Inflammatory macrophage (primary cell): ENCODE measurements at regions not wholly inside any gene's neighbourhood (a gene's known extent, or its start where the extent isn't known, plus 50 kb on each side); places are given as distances from the start of the nearest gene placed in this dataset.
A peak's percentile ranks its signal among the peaks of the same experiment; 100 is the strongest.
"Not testable (repeated sequence)": the region's sequence is repeated elsewhere in the genome, so short reads cannot be mapped to it uniquely, and the experiment has no call there.

ENCODE experiments used
- DNase-seq, 2 donors: peaks; one replicate each; pipeline ENCODE4 v3.0.0-alpha.2; 2020 to 2022

DNA sequence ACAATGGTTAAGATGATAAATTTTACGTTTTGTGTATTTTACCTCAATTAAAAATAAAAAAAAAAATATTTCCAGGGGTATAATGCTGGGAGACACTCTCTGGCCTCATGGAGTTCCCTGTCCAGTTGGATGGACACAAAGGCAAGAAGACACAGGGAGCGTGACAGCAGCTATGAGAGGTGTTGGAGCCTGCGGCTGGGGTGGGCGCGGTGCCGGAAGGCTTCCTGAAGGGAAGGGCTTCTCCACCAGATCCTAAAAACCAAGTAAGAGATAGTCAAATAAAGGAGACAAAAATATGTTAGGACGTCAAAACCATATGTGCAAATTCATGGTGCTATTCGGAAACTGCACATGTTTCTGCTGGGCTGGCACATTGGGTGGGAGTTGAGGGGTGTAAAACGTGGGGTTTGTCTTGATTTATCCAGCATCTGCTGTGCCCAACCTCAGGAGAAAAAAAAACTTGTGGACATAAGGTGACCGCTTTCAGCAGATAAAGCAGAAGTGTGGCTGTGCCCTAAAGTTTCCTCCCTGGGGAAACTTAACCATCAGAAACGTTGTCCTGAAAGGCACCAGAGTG, 467.6 kb downstream of the RNF144A start:
- DNase-seq = no peak

DNA sequence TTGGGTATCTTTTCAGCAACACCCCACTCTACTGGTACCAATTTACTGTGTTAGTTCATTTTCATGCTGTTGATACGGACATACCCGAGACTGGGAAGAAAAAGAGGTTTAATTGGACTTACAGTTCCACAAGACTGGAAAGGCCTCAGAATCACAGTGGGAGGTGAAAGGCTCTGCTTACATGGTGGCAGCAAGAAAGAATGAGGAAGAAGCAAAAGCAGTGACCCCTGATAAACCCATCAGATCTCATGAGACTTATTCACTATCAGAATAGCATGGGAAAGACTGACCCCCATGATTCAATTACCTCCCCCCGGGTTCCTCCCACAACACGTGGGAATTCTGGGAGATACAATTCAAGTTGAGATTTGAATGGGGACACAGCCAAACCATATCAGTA, 473.1 kb downstream of the RNF144A start:
- DNase-seq = not testable (repeated sequence)

DNA sequence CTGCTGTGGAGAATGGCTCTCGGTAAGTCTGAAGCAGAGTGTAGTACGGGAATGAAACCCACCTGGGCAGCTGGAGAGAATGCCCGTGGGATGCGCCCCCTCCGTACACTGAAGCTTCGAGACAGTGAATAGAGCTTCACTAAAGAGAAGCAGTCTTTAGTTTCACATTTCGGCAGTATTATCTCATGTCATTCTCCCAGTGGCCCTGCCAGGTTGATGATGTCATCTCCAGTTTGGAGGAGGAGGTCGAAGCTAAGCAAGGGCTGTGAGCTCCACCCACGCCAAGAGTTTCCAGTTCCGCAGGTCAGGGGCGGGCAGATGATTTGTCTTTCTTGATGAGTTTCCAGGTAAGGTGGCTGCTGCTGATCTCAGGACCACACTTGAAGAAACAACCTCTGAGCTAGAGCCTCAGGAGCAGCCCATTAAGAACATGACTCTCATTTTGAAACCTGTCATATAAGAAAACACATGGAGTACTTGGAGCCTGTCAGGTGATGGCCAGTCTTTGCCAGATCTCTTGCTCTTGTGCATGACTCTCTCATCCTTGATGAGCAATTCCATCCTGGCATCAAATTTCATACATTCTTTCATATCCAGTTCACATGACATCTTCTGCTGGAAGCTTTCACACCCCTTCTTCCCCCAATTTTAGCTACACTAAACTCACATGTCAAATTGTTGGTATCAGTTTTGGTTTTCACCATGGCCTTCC, 475.0 kb downstream of the RNF144A start:
- no peak for DNase-seq

DNA sequence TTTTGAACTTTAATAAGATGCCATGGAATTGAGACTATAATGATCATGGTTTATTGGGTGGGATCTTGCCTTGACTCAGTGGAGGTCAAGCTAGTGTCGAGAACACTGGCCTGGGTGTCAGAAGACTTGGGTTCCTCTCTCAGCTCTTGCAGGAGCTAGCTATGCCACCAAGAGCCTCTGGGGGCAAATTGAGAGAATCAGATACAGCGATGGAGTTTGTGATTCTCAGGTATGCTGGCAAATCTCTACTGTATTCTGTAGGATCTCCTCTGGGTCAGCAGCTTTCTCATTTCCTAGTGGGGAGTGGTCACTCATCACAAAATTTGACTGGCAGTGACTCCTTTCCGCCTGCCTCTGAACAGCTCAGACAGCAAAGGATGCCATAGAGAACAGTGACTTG, 477.0 kb downstream of the RNF144A start:
- DNase-seq = no peak

DNA sequence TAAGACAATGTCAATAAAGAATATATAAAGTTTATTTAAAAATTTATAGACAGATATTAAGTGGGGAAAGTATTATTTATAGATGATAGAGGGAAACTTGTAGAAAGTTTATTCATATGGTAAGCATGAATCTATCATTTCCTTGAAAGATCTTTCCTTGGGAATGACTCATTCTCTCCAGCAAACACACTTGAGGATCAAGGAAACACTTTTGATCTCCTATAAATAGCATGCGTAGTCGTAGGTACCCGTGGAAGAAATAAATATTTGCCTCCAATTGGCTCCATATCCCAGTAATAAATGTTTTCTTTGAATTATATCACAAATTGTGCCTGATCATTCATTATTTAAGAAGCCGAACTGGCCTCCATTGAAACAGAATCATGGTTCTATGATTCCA, 483.4 kb downstream of the RNF144A start:
- no peak for DNase-seq

DNA sequence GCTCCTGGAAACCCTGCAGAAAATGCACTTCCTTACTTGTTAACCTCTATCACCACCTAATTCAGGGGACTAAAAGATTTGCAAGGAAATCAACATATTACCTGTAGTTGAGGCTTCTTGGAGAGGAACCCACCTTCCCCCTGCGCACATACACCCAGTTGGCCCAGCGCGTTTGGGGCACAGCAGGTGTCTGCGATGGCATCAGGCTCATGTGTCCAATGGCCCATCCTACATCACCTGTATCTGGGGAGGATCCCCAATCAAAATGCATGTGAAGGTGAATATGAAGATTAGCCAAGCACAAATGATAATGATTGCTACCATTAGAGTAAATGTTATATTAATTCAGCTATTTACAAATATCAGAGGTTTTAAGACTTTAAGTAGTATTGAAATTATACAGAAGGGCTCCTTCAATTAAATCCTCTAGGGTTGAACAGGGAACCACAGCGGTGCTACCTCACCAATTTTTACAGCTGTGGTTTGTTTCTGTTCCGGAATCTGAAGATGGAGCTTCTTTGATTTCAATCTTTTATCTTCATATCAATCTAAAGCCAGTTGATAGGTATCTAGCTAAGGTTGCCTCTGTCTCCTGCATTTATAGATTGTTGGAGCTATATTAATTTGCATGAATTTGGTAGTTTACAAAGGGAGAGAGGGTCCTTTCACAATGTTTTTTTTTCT, 486.0 kb downstream of the RNF144A start:
- DNase-seq = no peak

DNA sequence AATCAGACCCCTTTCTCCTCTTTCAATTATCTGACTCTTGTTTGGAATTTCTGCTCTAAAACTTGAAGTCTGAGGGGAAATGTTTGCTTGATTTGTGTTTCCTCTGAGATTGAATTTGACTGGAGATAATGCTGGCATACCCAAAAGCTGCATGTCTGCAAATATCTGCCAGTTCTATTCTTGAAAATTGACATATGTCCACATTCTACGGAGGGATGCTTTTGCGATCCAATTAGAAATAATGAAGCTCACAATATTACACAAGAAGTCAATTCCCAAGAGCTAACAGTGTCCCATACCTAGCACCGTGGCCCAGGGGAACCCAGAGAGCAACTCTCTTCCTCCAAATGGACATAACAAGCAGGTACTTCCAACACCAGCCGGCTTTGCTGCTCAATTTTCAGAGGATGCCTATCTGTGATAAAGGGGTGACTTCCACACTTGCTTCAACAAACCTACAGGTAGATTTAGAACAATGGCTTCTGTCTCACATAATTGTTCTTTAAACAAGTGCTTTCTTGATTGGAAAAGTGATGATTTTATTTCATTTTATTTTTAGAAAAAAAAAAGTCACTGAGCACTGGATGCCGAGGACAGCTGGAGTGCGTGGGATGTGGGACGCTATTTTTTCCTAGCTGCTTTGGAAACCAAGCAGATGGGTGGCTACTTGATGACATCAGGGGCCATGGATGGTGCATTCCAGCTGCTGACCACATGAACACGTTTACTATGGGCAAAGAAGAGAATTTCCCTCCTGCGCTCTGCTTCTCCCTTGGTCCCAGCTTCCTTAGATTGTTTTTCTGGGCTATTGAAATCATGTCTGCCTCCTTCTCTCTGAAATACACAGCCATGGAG, 488.9 kb downstream of the RNF144A start:
- DNase-seq = no peak

DNA sequence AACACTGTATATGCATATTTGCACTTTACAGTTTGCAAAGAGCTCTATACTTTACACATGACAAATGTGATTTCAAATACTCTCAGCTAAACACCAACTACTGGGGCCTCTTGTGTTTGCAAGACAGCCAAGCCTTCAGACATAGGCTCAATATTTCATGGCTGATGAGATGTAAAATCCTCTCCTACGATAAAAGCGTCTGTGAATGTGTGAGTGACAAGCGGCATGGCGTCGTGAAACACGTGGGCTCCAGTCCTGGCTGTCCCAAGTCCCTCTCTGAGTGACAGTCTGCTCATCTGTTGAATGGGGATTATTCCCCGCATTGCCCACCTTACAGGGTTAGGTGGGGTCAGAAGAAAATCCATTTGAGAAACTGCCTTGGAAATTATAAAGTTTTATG, 489.8 kb downstream of the RNF144A start:
- DNase-seq = no peak

DNA sequence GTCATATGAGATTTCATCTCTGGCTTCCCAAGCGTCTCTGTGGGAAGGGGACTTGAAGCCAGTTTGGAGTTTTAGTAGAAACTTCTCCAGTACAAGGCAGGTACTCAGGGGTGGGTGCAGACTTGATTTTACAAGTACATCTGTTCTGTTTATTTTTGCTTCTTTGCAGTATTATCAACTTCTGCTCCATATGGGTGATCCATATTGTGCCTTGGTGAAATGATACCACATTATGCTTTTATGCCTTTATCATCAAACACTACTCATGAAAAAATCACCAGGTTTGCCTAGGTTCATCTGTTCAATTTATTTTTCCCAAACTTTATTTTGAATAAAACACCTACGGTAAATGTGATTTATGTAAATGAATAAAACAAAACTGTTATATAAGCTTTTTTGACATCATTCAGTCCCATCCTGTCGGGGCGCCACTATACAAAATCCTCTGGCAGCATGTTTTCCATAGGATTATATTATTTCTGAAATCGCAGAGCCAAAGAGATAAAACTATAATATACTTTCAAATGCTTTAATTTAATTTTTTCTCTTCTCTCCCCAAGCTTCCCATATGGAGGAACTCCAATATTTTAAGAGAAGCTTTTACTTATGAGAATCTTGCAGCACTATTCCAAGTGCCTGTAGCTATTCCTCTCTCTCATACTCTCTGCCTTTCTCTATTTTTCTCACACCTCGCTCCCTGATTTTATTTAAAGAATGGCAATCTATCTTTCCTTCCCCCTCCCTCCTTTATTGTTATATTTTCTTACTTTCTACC, 490.9 kb downstream of the RNF144A start:
- no peak for DNase-seq

DNA sequence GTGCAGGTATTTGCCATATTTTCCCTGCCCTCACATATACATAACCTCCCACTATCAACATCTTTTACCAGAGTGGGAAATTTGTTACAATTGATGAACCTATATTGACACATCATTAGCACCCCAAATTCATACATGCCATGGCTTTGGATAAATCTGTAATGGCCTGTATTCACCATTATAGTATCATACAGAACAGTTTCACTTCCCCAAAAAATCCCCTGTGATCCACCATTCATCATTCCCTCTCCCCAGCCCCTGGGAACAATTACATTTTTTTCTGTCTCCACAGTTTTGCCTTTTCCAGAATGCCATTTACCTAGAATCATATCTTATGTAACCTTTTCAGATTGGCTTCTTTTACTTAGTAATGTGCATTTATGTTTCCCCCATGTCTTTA, 494.5 kb downstream of the RNF144A start:
- no peak for DNase-seq

DNA sequence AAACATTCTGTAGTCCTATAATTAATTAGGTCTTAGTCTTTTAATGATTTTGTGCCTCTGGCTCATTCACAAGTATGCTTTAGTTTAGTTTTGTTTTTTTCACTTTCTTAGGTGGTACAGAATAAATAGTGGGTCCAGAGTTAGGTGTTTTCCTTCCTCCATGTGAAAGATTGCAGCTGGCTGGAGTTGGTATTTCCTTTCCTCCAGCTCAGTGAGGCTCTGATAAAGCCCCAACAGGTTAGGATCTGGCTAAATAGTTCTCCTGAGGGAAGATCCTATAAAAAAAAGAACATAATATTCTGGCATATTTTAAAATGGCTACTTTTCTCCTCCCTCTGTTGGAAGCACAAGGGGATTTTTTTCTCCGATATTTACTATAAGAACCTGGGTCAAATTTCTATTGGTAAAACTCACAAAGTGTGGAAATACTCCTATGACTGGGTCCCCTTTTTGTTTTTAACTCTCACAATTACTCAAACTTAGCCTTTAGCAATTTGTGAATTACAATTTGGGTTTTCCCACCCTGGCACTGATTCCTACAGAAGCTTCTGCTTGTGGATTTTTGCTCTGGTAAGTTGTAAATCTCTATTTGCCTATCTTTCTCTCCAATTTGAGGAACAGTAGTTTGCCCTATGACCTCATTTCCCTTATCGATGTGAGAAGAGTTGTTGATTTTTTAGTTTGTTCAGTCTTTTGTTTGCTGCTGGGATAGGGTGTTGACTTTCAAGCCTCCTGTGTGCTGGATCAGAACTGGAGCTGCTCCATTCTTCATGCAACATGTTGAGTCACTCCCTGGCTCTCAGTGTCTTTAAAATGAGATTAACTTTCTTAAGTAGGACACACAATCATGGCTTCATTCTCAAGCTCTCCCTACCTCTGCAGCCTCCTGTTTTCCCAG, 500.9 kb downstream of the RNF144A start:
- DNase-seq = peak in 1 of 2 donors; percentile 16

DNA sequence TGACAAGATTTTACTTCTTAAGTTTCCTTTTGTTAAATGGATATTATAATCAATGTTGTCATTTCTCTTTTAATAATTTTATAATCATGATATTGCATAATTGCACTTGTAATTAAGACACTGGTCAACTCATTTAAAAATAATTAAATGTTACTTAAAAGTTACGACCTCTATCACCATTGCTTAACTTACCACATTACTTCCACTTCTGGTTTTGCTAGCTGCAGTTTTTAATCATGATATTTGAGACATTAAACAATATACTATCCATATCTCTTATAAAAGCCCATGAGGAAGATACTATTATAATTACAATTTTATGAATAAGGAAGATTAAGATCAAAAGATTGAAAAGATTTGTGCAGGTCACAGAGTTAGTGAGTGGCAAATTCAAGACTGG, 502.0 kb downstream of the RNF144A start:
- peak in 1 of 2 donors; percentile 52 for DNase-seq

DNA sequence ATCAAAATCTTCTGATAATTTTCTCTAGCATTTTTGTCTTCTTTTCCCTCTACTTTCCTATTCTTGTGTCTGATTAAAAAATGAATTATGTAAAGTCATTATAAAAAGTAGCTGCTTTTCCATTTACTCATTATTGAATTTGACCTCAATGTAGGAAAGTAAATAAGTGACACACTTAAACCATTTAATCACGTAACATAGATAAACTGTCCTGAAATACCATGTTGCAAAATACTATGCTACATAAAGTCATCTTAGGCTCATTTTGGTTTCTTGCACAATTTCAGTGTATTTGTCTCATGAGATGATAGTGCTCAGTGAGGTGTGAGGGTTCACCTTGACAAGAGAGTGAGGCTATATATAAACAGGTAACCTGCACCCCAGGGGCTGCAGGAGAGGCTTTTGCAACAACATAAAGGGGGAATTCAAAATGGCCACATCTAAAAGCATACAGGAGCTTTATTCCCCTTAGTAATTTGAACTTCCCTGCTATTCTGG, 502.7 kb downstream of the RNF144A start:
- peak in 1 of 2 donors; percentile 10 for DNase-seq

DNA sequence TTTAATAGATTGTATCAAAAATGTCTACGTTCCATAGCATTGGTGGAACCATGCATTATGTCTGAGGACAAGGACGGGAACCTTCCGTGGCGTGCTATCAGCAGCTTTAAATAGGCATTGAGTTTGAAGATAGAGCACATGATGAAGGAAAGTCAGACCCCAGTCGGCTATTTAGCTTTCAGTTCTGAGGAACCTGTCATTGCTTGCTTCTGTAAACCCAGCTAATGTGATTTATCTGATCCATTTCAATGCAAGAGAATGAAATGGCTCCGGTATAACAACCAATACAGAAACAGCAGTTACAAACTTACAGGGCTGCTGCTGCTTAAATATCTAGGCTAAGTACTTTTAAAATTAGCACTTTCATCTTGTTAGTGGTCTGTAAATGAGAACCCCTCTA, 503.3 kb downstream of the RNF144A start:
- no peak for DNase-seq

DNA sequence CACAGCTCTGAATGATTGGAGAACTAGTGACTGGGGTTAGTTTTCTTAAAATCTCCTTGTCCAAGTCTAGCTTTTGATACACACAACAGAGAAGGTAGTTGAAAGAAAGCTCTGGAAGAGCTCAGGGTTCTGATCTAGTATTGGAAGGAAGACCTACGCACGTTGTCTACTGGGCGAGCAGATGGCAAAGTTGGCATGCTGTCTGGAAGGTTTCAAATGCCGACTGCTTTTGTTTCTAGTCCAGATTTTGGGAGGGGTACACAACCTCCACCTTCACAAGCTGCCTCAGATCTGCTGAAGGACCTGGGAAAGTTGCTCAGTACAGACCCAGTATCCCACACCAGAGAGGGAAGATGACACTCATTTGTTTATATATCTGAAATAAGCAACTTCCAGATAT, 507.3 kb downstream of the RNF144A start:
- no peak for DNase-seq

DNA sequence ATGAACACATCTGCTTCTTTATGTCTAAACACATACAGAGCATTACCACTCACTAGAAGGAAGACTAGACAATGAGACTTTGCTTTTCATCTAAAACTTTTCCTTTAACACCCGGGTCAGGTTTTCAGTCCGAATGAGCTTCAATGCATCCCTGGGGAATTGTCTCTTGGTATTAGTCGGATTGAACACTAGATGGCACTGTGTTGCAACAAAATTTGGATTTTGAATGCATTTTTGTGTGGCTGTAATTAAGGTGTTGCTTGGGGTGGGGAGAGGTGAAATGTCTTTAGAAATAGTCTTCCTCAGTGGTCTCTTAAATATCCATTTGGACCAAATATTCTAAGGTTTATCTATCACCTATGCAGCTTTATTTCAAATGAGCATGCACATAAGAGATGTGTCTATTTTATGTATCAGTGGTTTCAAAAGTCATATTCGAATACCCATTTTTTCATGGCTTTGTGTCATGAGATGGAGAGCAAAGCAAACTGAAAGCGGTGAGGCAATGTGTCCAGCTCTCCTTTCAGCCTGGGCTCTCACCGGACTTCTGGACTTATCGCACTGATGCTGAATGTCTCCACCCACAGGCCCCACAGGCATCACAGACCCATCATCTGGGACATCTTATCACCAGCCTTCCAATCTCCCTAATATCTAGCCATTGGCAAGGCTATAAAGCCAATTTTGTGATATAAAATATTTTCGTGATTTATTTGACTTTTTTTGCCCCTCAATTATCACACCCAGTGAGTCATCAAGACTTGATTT, 510.3 kb downstream of the RNF144A start:
- peak; percentile 56 to 57 for DNase-seq

DNA sequence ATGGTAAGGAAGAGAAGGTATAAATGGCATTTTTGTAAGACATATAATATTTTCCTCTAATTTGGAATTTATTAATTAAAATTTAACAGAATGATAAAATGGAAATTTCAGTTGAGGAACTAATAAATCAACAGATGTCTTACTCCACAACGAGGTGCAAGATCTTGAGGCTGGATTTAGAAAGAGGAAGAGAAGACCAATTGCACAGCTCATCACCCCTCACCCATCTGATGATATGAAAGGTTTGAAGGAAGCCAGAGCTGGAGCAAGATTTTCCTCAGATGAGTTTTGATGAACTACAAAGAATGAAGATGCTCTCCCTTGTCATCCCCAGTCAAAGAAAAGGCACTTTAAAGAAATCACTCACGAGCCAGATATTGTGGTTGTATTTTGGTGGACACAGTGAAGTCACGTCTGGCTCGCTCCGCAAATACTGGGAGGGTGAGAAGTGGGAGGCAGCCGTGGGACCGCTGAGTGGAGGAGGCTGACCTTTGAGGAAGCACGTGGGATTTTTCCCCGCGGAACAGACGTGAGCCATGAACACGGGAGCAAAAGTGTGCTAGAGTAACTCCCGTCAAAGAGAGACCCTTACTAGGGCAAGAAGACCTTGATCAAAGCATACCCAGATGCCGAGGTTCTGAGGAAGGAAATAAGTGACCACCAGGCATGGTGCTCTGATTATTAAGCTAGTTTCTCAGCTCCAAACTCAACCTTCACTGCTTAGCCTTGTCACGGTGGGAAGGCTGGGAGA, 511.4 kb downstream of the RNF144A start:
- DNase-seq = peak; percentile 63 to 65

DNA sequence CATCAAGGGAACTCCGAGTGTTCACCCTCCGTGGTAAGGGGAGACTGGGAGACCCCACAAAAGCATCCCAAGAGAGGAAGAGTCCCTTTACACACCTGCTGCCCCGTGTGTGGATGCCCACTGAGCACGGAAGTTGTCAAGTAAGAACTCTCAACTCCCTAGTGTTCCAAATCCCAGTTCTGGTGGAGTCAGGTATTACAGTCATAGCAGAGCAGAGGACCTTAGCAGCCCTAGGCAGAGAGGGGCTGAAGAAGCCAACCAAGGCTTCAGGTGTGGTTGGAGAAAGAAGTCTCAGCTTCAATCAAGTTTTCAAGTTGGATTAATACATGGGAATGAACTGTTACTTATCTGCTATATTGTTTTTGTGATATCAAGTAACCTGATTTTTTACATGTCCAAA, 512.5 kb downstream of the RNF144A start:
- no peak for DNase-seq

DNA sequence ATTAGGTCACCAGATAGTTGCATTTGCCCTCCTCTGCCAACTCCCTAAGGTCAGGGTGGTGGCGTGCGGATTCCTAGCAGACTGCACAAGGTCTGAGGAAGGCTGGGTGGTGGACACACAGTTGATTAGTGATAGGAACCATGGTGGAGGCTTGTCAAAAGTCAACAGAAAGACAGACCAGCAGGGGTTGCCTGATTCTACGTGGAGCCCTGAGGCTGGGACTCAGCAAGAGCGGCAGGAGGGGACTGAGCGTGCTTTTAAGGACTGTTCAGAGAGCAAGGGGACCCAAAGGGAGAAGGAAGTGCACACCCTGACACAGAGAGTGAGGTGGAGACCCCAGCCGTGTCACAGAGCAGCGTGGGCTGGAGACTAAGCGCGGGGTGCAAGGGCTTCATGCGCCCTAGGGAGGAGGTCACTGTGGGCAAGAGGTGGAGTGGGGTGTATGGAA, 513.2 kb downstream of the RNF144A start:
- DNase-seq = peak; percentile 31 to 43
